HepG2 (cell line): ENCODE measurements at regions not wholly inside any gene's neighbourhood (a gene's known extent, or its start where the extent isn't known, plus 50 kb on each side); places are given as distances from the start of the nearest gene placed in this dataset.

ENCODE experiments used
- ATAC-seq: fragments of 200-7000 bp; cut with Tn5 transposase; 3 replicates; pipeline ENCODE4 v1.9.1; 2020; ENCODE audit warnings: mild to moderate bottlenecking, moderate library complexity
- BruUV-seq: library from RNA; stranded (reverse); fragments of 400-500 nt; replicated peaks from 2 replicates; lab custom pipeline; 2021; lab: Mats Ljungman, UMichigan
- CTCF ChIA-PET: fragments of 300-600 bp; formaldehyde crosslinking; extraction: SDS; loops from one replicate; lab custom pipeline; 2021; ENCODE audit warnings: low total read pairs, inconsistent platforms, low intra/inter-chr PET ratio; lab: Yijun Ruan, JAX
- POLR2A ChIA-PET: fragments of 350-600 bp; sonication (Branson Sonifier 250); formaldehyde crosslinking; loops from one replicate; lab custom pipeline; 2020; ENCODE audit warnings: antibody characterized with exemption, inconsistent platforms; lab: Yijun Ruan, JAX
- DNase-seq: peaks from one replicate; pipeline ENCODE4 v3.0.0-alpha.2; 2015; ENCODE audit warnings: low spot score
- FAIRE-seq: peaks from 3 replicates; lab custom pipeline; 2011; peaks lifted over from hg19 to GRCh38; lab: Jason Lieb, UNC
- H2AFZ ChIP-seq: one replicate; pipeline ENCODE4 v1.6.1; 2011; ENCODE audit warnings: low read length, inconsistent platforms
- H3K27ac ChIP-seq: fragments of 300-600 bp; 3 replicates; pipeline ENCODE4 v1.8.0; 2011; ENCODE audit warnings: mixed run types, mild to moderate bottlenecking, mixed read lengths, low read length, inconsistent platforms; ENCODE audit not compliant: insufficient read depth; ENCODE audit errors: extremely low read length
- H3K27me3 ChIP-seq, 2 experiments: fragments of 200-600 bp in 1 of 2; 2 replicates in 1 of 2; 3 replicates in 1 of 2; pipeline versions ENCODE4 v1.6.0 to v1.8.0; 2011; ENCODE audit warnings: low read length in 2 of 2, mild to moderate bottlenecking in 2 of 2, moderate library complexity in 2 of 2, inconsistent platforms in 1 of 2; ENCODE audit not compliant: insufficient read depth in 2 of 2, control insufficient read depth in 1 of 2
- H3K36me3 ChIP-seq, 2 experiments: fragments of 200-600 bp in 1 of 2; replicated peaks in 1 of 2; 2 replicates in 1 of 2; 3 replicates in 1 of 2; pipeline versions ENCODE4 v1.5.1 to v1.8.0; 2011; ENCODE audit warnings: low read length in 2 of 2, inconsistent platforms in 1 of 2; ENCODE audit not compliant: insufficient read depth in 2 of 2, control insufficient read depth in 1 of 2
- H3K4me1 ChIP-seq: 2 replicates; pipeline ENCODE4 v1.5.1; 2012; ENCODE audit warnings: low read length, inconsistent platforms; ENCODE audit not compliant: insufficient read depth
- H3K4me2 ChIP-seq: 2 replicates; pipeline ENCODE4 v1.6.0; 2011; ENCODE audit warnings: low read depth, low read length, inconsistent platforms
- H3K4me3 ChIP-seq, 3 experiments: fragments of 200-600 bp in 1 of 3; sonication (generic), shearing (Covaris generic) in 1 of 3; replicated peaks in 1 of 3; 2 replicates each; pipeline ENCODE4 v1.5.1; 2011 to 2016; ENCODE audit warnings: low read length in 3 of 3, inconsistent platforms in 2 of 3, low read depth in 2 of 3, mild to moderate bottlenecking in 2 of 3, control low read depth in 1 of 3, mixed read lengths in 1 of 3; ENCODE audit not compliant: insufficient read depth in 1 of 3
- H3K79me2 ChIP-seq: one replicate; pipeline ENCODE4 v1.6.1; 2011; ENCODE audit warnings: low read length, inconsistent platforms; ENCODE audit not compliant: insufficient read depth
- H3K9ac ChIP-seq: 2 replicates; pipeline ENCODE4 v1.6.0; 2011; ENCODE audit warnings: mild to moderate bottlenecking, low read depth, low read length, inconsistent platforms; ENCODE audit not compliant: insufficient read depth
- H3K9me3 ChIP-seq: 2 replicates; pipeline ENCODE4 v1.5.1; 2012; ENCODE audit warnings: mild to moderate bottlenecking, low read length
- H4K20me1 ChIP-seq: 2 replicates; pipeline ENCODE4 v1.6.0; 2011; ENCODE audit warnings: inconsistent platforms, mild to moderate bottlenecking, low read length, moderate library complexity; ENCODE audit not compliant: insufficient read depth
- DNMT1 ChIP-seq: sonication (generic); formaldehyde crosslinking; IDR thresholded peaks from 2 replicates; pipeline ENCODE4 v1.5.1; 2020; ENCODE audit warnings: mild to moderate bottlenecking, missing genetic modification reagents
- MIER2 ChIP-seq: IDR thresholded peaks from 2 replicates; pipeline ENCODE4 v1.6.1; 2016; ENCODE audit warnings: missing biosample characterization, missing genetic modification reagents
- SIN3A ChIP-seq: IDR thresholded peaks from 2 replicates; pipeline ENCODE4 v1.6.1; 2011; ENCODE audit warnings: low read depth, mild to moderate bottlenecking, control low read depth, low read length, borderline replicate concordance
- ZNF337 ChIP-seq: sonication (generic); formaldehyde crosslinking; IDR thresholded peaks from 2 replicates; pipeline ENCODE4 v1.5.1; 2020; ENCODE audit warnings: missing genetic modification reagents, low read depth, mild to moderate bottlenecking, borderline replicate concordance
- ZNF772 ChIP-seq: sonication (generic); formaldehyde crosslinking; IDR thresholded peaks from 2 replicates; pipeline ENCODE4 v1.5.0; 2020; ENCODE audit warnings: mild to moderate bottlenecking, missing genetic modification reagents
- WGBS: methylation state at CpG from one replicate; pipeline ENCODE4 v1.1.6; 2017; ENCODE audit warnings: low lambda C conversion rate; 5-methylcytosine and 5-hydroxymethylcytosine counted together
- in situ Hi-C: cut with HindIII; loops from 2 replicates; pipeline ENCODE4 v1.10.0; 2017; ENCODE audit warnings: low pct_unique_long_range_greater_than_20kb; ENCODE audit not compliant: extremely low pct_ligation_motif_present
- intact Hi-C: fragments of 100-400 bp; cut with micrococcal nuclease; formaldehyde crosslinking; loops from one replicate; pipeline ENCODE4 v1.10.0; 2022; ENCODE audit not compliant: unreplicated experiment
- TF ChIP-seq, protein P1 (sequence below): IDR thresholded peaks from 2 replicates; pipeline ENCODE4 v1.6.1; 2016; ENCODE audit warnings: low read depth, missing genetic modification reagents, missing compliant biosample characterization

DNA sequence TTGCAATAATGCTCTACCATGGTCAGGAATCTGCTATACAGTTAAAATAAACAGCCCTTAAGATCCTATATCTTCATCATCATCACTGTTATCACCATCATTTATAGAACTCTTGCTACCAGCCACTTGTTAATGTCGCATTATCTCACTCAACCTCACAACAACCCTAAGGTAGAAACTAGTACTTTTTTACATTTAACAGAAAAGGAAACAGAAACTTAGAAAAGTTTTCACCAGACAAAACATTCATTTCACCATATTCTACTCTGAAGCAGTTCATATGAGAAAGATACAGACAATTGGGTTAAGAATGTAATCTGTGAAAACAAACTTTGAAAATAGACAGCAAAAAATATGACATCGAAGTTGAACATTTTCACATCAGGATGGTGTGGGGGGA is 262.6 kb downstream of the ATG4C start:
- POLR2A ChIA-PET: no interaction called here

More for the DNA sequence above, 262.6 kb downstream of the ATG4C start:
- TF ChIP-seq ZNF772 (CRISPR knock-in tag): no peak
- TF ChIP-seq MIER2 (CRISPR knock-in tag): no peak
- TF ChIP-seq SIN3A: no peak
- TF ChIP-seq ZNF337: no peak
- TF ChIP-seq, protein P1, sequence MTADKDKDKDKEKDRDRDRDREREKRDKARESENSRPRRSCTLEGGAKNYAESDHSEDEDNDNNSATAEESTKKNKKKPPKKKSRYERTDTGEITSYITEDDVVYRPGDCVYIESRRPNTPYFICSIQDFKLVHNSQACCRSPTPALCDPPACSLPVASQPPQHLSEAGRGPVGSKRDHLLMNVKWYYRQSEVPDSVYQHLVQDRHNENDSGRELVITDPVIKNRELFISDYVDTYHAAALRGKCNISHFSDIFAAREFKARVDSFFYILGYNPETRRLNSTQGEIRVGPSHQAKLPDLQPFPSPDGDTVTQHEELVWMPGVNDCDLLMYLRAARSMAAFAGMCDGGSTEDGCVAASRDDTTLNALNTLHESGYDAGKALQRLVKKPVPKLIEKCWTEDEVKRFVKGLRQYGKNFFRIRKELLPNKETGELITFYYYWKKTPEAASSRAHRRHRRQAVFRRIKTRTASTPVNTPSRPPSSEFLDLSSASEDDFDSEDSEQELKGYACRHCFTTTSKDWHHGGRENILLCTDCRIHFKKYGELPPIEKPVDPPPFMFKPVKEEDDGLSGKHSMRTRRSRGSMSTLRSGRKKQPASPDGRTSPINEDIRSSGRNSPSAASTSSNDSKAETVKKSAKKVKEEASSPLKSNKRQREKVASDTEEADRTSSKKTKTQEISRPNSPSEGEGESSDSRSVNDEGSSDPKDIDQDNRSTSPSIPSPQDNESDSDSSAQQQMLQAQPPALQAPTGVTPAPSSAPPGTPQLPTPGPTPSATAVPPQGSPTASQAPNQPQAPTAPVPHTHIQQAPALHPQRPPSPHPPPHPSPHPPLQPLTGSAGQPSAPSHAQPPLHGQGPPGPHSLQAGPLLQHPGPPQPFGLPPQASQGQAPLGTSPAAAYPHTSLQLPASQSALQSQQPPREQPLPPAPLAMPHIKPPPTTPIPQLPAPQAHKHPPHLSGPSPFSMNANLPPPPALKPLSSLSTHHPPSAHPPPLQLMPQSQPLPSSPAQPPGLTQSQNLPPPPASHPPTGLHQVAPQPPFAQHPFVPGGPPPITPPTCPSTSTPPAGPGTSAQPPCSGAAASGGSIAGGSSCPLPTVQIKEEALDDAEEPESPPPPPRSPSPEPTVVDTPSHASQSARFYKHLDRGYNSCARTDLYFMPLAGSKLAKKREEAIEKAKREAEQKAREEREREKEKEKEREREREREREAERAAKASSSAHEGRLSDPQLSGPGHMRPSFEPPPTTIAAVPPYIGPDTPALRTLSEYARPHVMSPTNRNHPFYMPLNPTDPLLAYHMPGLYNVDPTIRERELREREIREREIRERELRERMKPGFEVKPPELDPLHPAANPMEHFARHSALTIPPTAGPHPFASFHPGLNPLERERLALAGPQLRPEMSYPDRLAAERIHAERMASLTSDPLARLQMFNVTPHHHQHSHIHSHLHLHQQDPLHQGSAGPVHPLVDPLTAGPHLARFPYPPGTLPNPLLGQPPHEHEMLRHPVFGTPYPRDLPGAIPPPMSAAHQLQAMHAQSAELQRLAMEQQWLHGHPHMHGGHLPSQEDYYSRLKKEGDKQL (CRISPR knock-in tag): no peak
- TF ChIP-seq DNMT1: no peak
- intact Hi-C loops: no loop called here
- no TSS peak for BruUV-seq
- FAIRE-seq (no peak), ATAC-seq (no peak), DNase-seq (no peak)
- in situ Hi-C loops: no loop called here
- Histone ChIP-seq H3K9me3 (no peaks in the 10 kb centered on the region), H3K27ac (no peak overlapping the region), H3K79me2 (no peaks in the 10 kb centered on the region), H3K4me2 (no peak overlapping the region), H3K36me3 (no peaks in the 10 kb centered on the region), H3K9ac (no peak overlapping the region), H4K20me1 (no peaks in the 10 kb centered on the region), H3K4me1 (no peaks in the 10 kb centered on the region), H3K27me3 (peaks cover 0 to 5% of the 10 kb centered on the region in 2 experiments; a peak in 1 of 5 replicates), H2AFZ (no peak overlapping the region), H3K4me3 (no peak overlapping the region)
- CTCF ChIA-PET: no interaction called here
- 25% methylated on average over 2 of the region's 2 CpGs for WGBS
